Liver (tissue), 8 donors: ENCODE measurements at regions not wholly inside any gene's neighbourhood (a gene's known extent, or its start where the extent isn't known, plus 50 kb on each side); places are given as distances from the start of the nearest gene placed in this dataset.
"Not testable (repeated sequence)": the region's sequence is repeated elsewhere in the genome, so short reads cannot be mapped to it uniquely, and the experiment has no call there.

ENCODE experiments used
- DNase-seq: peaks from one replicate; pipeline ENCODE4 v3.0.0-alpha.2; 2017; ENCODE audit warnings: low spot score
- H3K27ac ChIP-seq, 2 donors: one replicate each; pipeline ENCODE4 v1.7.0; 2013; ENCODE audit warnings: inconsistent platforms in 2 of 2, low read length in 2 of 2, control low read depth in 1 of 2, low read depth in 1 of 2, mild to moderate bottlenecking in 1 of 2
- H3K27me3 ChIP-seq, 4 donors: one replicate each; pipeline versions ENCODE4 v1.6.1 to v1.7.0; 2013; ENCODE audit warnings: low read length in 3 of 4, inconsistent platforms in 1 of 4, mild to moderate bottlenecking in 1 of 4, moderate library complexity in 1 of 4; ENCODE audit not compliant: control insufficient read depth in 4 of 4, insufficient read depth in 4 of 4
- H3K36me3 ChIP-seq, 4 donors: one replicate each; pipeline versions ENCODE4 v1.6.1 to v1.7.0; 2013; ENCODE audit warnings: low read length in 3 of 4, mild to moderate bottlenecking in 3 of 4, low read depth in 1 of 4, moderate library complexity in 1 of 4; ENCODE audit not compliant: control insufficient read depth in 4 of 4, insufficient read depth in 3 of 4
- H3K4me1 ChIP-seq, 4 donors: one replicate each; pipeline versions ENCODE4 v1.6.1 to v1.7.0; 2013; ENCODE audit warnings: low read length in 3 of 4, mild to moderate bottlenecking in 3 of 4, moderate library complexity in 1 of 4; ENCODE audit not compliant: control insufficient read depth in 4 of 4, insufficient read depth in 4 of 4
- H3K4me3 ChIP-seq, 3 donors: one replicate each; pipeline versions ENCODE4 v1.6.1 to v1.7.0; 2013; ENCODE audit warnings: low read length in 3 of 3, control low read depth in 1 of 3, low read depth in 1 of 3, mild to moderate bottlenecking in 1 of 3
- H3K9ac ChIP-seq, 2 donors: one replicate each; pipeline ENCODE4 v1.7.0; 2013; ENCODE audit warnings: low read length in 2 of 2, mild to moderate bottlenecking in 2 of 2, moderate library complexity in 2 of 2, control low read depth in 1 of 2, low read depth in 1 of 2
- H3K9me3 ChIP-seq, 4 donors: one replicate each; pipeline versions ENCODE4 v1.6.1 to v1.7.0; 2013; ENCODE audit warnings: low read length in 3 of 4; ENCODE audit not compliant: control insufficient read depth in 4 of 4
- ATF3 ChIP-seq: IDR thresholded peaks from 2 replicates; pipeline ENCODE4 v1.6.1; 2016; ENCODE audit warnings: antibody characterized with exemption
- CTCF ChIP-seq: fragments of 150-350 bp; IDR thresholded peaks from 2 replicates; pipeline ENCODE4 v1.5.1; 2017; ENCODE audit warnings: improper control_type of control experiment, low read depth, low read length; ENCODE audit not compliant: missing input control
- EGR1 ChIP-seq, 2 donors: IDR thresholded peaks; 2 replicates each; pipeline ENCODE4 v1.6.1; 2016 to 2018; ENCODE audit warnings: antibody characterized with exemption in 2 of 2, low read depth in 2 of 2
- FOXA1 ChIP-seq: IDR thresholded peaks from 2 replicates; pipeline ENCODE4 v1.6.1; 2016; ENCODE audit warnings: antibody characterized with exemption
- FOXA2 ChIP-seq: IDR thresholded peaks from 2 replicates; pipeline ENCODE4 v1.6.1; 2016; ENCODE audit warnings: antibody characterized with exemption
- GABPA ChIP-seq, 2 donors: IDR thresholded peaks in 1 of 2; conservative IDR thresholded peaks in 1 of 2; 2 replicates each; pipeline ENCODE4 v1.6.1; 2016; ENCODE audit warnings: antibody characterized with exemption in 2 of 2, mild to moderate bottlenecking in 1 of 2, moderate library complexity in 1 of 2
- HNF4A ChIP-seq, 2 donors: conservative IDR thresholded peaks; 2 replicates each; pipeline ENCODE4 v1.6.1; 2016; ENCODE audit warnings: antibody characterized with exemption in 2 of 2, mild to moderate bottlenecking in 2 of 2
- HNF4G ChIP-seq: IDR thresholded peaks from 2 replicates; pipeline ENCODE4 v1.6.1; 2016; ENCODE audit warnings: antibody characterized with exemption
- JUND ChIP-seq, 2 donors: IDR thresholded peaks; 2 replicates each; pipeline ENCODE4 v1.6.1; 2016; ENCODE audit warnings: antibody characterized with exemption in 2 of 2
- MAX ChIP-seq: IDR thresholded peaks from 2 replicates; pipeline ENCODE4 v1.6.1; 2016; ENCODE audit warnings: antibody characterized with exemption
- RAD21 ChIP-seq, 2 donors: IDR thresholded peaks; 2 replicates each; pipeline ENCODE4 v1.6.1; 2016; ENCODE audit warnings: antibody characterized with exemption in 2 of 2, mild to moderate bottlenecking in 2 of 2
- REST ChIP-seq: IDR thresholded peaks from 2 replicates; pipeline ENCODE4 v1.6.1; 2016; ENCODE audit warnings: antibody characterized with exemption, mild to moderate bottlenecking
- RXRA ChIP-seq, 2 donors: IDR thresholded peaks; 2 replicates each; pipeline ENCODE4 v1.6.1; 2017 to 2018; ENCODE audit warnings: antibody characterized with exemption in 2 of 2, mild to moderate bottlenecking in 1 of 2
- SP1 ChIP-seq: IDR thresholded peaks from 2 replicates; pipeline ENCODE4 v1.6.1; 2018; ENCODE audit warnings: antibody characterized with exemption, mild to moderate bottlenecking
- TAF1 ChIP-seq: conservative IDR thresholded peaks from 2 replicates; pipeline ENCODE4 v1.6.1; 2016; ENCODE audit warnings: antibody characterized with exemption, mild to moderate bottlenecking
- YY1 ChIP-seq: IDR thresholded peaks from 2 replicates; pipeline ENCODE4 v1.6.1; 2016; ENCODE audit warnings: antibody characterized with exemption, mild to moderate bottlenecking
- ZBTB33 ChIP-seq: IDR thresholded peaks from 2 replicates; pipeline ENCODE4 v1.6.1; 2016; ENCODE audit warnings: antibody characterized with exemption
- WGBS: extraction: QIAGEN DNeasy Blood & Tissue Kit; methylation state at CpG from one replicate; pipeline ENCODE4 v1.1.7; 2013; 5-methylcytosine and 5-hydroxymethylcytosine counted together
- donor health status: healthy.
- donor health status: healthy.
- donor health status: healthy.
- donor health status: healthy.
- donor health status: healthy.

GRCh38 chr3:74978684-74979083 is 364.2 kb upstream of the CNTN3 start:
- Histone ChIP-seq H3K9me3 (no peaks in the 10 kb centered on the region), H3K27ac (no peak overlapping the region), H3K4me1 (no peaks in the 10 kb centered on the region), H3K36me3 (no peaks in the 10 kb centered on the region), H3K4me3 (no peak overlapping the region), H3K9ac (no peak overlapping the region), H3K27me3 (no peaks in the 10 kb centered on the region)
- DNase-seq = no peak
- 86% methylated on average over 4 of the region's 4 CpGs for WGBS
- no peak for TF ChIP-seq TAF1
- TF ChIP-seq HNF4A (conservative IDR thresholded peaks at IDR 0.05) = no peak
- TF ChIP-seq CTCF = no peak

- H3K36me3 ChIP-seq, H3K9me3 ChIP-seq, H3K4me3 ChIP-seq, H3K4me1 ChIP-seq, H3K27me3 ChIP-seq, H3K27ac ChIP-seq, H3K9ac ChIP-seq, DNase-seq: not testable (repeated sequence)
- WGBS = 91% methylated on average over 34 of the region's 34 CpGs
Observed at GRCh38 chr3:74985028-74985904, 370.8 kb upstream of the CNTN3 start.

GRCh38 chr3:74988095-74988494 is 373.6 kb upstream of the CNTN3 start:
- Histone ChIP-seq H3K27ac (no peak overlapping the region), H3K27me3 (no peaks in the 10 kb centered on the region), H3K9ac (no peak overlapping the region), H3K9me3 (no peaks in the 10 kb centered on the region), H3K4me3 (no peak overlapping the region), H3K36me3 (no peaks in the 10 kb centered on the region), H3K4me1 (no peaks in the 10 kb centered on the region)
- 44% methylated on average over 3 of the region's 3 CpGs for WGBS
- TF ChIP-seq JUND (IDR thresholded peaks at IDR 0.05) (no peak), REST (no peak), SP1 (no peak), RAD21 (IDR thresholded peaks at IDR 0.05) (no peak), YY1 (no peak), GABPA (IDR thresholded peaks at IDR 0.05 in 1 of 2, conservative IDR thresholded peaks at IDR 0.05 in 1 of 2) (no peak), HNF4A (conservative IDR thresholded peaks at IDR 0.05) (no peak), HNF4G (no peak), FOXA1 (no peak), ZBTB33 (no peak), EGR1 (IDR thresholded peaks at IDR 0.05; ENCODE audit: low read depth in 2 of 2) (no peak), MAX (no peak), RXRA (IDR thresholded peaks at IDR 0.05) (no peak), CTCF (no peak), ATF3 (no peak), FOXA2 (no peak)
- DNase-seq = no peak
